GM19468 (cell line): ENCODE measurements at regions not wholly inside any gene's neighbourhood (a gene's known extent, or its start where the extent isn't known, plus 50 kb on each side); places are given as distances from the start of the nearest gene placed in this dataset.

Source experiments
- ATAC-seq: cut with Tn5 transposase; IDR thresholded peaks from one replicate; pipeline ENCODE4 v1.9.1; 2021; ENCODE audit warnings: mild to moderate bottlenecking, moderate library complexity, moderate number of reproducible peaks; ENCODE audit not compliant: unreplicated experiment; ENCODE audit errors: extremely low read depth

DNA sequence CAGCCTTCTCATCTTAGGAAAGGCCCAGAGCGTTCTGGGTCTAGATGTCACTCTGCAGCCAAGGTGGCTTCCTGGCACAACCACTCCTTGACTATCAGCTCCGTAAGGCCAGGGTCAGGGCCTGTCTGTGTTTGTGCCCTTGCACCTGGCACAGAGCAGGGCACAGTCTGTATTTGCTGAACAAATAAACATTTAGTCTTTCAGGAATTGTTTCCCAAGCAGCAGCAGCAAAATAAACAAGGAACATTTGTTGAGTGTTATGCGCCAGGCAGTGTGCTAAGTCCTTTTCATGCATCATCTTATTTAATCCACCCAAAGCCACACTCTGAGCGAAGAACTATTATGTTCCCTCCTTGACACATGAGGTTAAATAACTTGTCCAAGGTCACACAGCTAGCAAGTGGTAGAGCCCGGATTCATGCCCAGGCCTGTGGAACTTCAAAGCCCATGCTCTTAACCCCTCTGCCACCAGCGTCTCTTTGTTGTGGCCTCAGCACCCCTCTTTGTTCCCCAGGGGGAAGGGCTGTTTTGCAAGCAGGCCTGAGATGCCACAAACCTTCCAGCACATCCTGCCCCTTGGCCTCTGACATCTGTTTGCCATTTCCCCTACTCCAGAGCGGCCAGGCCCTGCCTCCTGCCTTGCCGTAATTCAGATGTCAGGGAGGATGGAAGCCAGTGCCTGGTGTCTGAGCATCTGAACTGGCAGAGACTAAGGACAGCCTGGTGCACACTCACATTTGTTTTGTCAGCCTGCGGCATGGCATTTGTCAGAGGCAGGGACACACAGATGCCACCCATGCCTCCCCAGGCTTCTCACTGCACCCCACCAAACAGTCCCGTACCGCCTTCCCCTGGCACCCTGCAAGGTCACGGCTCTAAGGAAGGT, 325.8 kb upstream of the ZMIZ1 start:
- no peak for ATAC-seq

GRCh38 chr10:78744056-78744455, 324.7 kb upstream of the ZMIZ1 start:
- no peak for ATAC-seq

DNA sequence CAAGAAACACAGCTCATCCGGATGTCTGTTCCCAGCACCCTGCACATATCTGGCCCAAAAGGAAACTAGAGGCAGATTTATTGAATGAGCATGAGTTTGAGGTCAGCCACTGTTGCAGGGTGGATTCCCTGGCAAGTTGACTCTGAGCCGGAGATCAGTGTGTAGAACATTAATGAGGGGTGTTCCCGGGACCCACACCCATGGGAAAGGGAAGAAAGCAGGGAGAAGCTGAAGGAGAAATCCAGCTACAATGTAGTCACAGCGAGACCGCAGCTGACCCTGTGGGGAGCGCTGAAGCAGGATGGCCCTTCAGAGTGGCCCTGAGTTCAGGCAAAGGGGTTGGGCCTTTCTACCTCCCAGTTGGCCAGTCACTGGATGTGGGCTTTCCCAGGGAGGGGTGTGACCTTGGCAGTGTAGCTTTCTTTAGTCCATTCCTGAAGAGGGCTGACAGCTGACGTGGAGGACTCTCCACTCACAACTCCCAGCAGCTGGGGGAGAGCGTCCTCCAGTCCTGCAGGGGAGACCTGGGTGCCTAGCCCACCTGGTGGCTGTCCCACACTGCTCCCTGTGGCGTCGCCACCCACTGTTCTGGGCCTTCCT, 324.2 kb upstream of the ZMIZ1 start:
- no peak for ATAC-seq

DNA sequence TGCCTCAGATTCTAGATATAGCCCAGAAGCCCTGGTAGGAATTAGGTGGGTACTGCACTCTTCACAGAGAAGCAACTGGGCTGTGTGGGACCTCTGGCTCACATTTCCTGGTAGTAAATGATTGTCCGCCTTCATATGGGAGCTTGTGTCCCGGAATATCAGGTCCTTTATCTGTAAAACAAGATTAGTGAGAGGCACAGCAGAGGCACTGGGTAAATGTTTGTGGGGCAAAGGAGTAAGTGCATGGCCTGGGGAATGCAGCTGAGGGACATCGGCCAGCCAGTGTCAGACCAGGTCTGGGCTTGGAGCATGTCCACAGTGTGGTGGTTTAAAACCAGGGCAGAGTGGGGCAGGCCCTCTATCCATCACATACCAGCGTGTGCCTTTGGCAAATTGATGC, 323.3 kb upstream of the ZMIZ1 start:
- no peak for ATAC-seq

GRCh38 chr10:78746155-78746763, 322.5 kb upstream of the ZMIZ1 start:
- ATAC-seq = no peak

DNA sequence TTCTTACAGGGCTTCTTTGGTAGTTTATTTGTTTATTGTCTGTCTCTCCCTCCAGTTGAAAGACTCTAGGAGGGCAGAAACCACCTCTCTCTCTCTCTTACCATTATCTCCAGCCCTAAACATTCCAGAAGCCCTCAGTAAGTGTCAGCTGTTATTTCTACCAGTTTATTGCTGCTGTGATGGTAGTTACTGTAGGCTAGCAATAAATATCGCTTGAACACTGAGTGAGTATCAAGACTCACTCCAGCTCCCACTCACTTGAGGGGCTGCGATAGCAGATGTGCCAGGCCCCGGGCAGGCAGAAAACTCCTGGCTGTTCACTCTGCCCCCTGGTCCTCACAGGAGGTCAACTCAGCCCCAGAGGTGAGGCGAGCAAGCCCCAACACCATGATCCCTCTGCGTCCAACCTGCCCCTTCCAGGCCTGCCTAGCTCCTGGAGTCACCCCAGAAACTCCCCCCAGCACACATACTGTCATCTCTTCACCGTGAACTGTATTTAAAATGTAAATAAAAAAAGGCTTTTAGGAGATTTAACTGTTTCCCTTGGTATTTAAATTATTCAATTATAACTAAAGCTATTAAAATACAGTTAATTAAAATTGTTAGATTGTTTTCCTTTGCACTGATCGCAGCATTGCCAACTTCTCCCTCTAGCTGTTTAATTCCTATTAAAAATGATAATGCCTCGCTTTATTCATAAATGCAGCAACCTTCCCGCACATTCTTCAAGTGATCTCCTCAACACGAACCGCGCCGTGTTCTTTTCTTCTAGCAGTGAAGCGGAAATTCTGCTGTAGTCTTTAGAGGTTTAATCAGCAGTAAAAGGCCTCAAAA, 321.1 kb upstream of the ZMIZ1 start:
- no peak for ATAC-seq

- no peak for ATAC-seq
Observed at GRCh38 chr10:78748235-78748533, 320.6 kb upstream of the ZMIZ1 start.

- no peak for ATAC-seq
Observed at GRCh38 chr10:78749200-78749599, 319.6 kb upstream of the ZMIZ1 start.

GRCh38 chr10:78749898-78750297, 318.9 kb upstream of the ZMIZ1 start:
- no peak for ATAC-seq

- ATAC-seq = no peak
Observed at GRCh38 chr10:78750418-78750817, 318.3 kb upstream of the ZMIZ1 start.

- no peak for ATAC-seq
Observed at GRCh38 chr10:78751716-78752115, 317.1 kb upstream of the ZMIZ1 start.

- ATAC-seq = no peak
Observed at GRCh38 chr10:78752221-78752620, 316.5 kb upstream of the ZMIZ1 start.

- no peak for ATAC-seq
Observed at GRCh38 chr10:78752708-78753107, 316.1 kb upstream of the ZMIZ1 start.

DNA sequence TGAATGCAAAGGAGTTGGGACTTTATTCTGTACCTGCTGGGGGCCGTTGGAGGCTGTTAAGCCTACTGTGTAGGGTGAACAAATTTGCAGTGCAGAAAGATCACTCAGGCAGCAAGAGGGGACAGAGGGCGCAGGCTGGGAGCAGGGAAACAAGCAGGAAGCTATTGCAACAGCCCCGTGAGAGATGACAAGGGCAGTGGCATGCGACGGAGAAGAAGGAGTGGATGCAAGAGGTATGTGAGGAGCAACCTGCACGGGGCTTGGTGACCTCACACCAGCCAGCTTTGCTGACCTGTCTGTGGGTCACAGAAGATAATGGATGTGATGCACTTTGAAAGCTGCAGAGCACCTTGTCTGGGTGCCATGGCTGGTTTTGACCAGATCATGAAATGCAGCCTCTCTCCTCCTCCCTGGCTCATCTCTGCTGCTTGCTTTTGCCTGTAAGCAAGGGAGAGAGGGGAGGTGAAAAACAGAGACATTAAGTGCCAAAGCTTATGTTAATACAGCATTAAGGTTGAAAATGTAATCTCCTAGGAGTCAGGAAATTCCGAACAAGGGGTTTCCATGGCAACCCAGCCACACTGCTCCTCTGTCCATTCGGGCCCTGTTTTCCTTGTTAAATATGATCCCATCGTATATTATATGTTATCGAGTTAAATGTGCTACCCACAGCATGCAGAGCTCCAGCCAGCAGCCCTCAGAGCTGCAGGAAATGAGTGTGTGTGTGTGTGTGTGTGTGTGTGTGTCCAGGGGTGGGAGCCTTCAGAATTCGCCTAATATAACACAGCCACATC, 314.3 kb upstream of the ZMIZ1 start:
- no peak for ATAC-seq

GRCh38 chr10:78755063-78755701, 313.6 kb upstream of the ZMIZ1 start:
- no peak for ATAC-seq

GRCh38 chr10:78755877-78756455, 312.8 kb upstream of the ZMIZ1 start:
- ATAC-seq = no peak

- no peak for ATAC-seq
Observed at GRCh38 chr10:78756604-78757343, 312.0 kb upstream of the ZMIZ1 start.

GRCh38 chr10:78757344-78757925, 311.3 kb upstream of the ZMIZ1 start:
- ATAC-seq = no peak
